ENCODE measurements at regions not wholly inside any gene's neighbourhood (a gene's known extent, or its start where the extent isn't known, plus 50 kb on each side); places are given as distances from the start of the nearest gene placed in this dataset.
"Not testable (repeated sequence)": the region's sequence is repeated elsewhere in the genome, so short reads cannot be mapped to it uniquely, and the experiment has no call there.

DNA sequence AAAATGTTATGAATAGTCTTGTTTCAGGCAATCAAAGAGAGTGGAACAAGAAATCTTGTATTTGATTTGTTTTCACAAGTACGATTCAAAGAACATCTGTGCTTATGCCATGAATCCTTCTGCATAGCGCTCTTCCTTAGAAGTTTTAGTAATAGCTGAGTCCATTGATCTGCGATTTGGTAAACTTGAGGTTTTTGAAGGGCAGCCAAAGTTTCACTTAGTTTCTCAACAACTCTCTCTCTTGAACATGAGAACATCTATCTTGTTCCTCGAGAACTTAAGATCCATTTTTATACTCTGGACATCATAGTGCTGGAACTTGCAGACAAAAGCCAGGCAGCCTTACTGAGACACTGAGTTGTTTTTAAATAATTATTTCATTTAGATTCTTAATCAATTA is 96.2 kb upstream of the USP15 start:
- no peak for DNase-seq

DNA sequence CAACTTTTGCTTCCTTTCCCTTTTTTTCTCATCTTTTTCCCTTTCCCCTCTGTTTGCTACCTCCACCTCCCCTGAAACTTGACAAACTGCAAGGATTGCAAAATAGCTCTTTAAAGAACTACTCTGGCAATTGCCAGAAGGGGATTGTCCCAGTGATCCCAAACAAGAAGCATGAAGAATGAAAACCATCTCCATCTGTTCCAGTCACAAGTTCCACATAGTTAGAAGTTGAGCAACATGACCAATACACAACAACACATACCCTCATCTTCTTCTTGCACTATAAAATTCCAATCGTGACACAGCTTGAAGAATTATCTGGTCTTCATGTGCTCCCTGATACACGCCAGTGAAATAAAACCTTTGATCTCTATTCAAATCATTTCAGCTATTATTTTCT is 93.7 kb upstream of the USP15 start:
- DNase-seq, result no peak

DNA sequence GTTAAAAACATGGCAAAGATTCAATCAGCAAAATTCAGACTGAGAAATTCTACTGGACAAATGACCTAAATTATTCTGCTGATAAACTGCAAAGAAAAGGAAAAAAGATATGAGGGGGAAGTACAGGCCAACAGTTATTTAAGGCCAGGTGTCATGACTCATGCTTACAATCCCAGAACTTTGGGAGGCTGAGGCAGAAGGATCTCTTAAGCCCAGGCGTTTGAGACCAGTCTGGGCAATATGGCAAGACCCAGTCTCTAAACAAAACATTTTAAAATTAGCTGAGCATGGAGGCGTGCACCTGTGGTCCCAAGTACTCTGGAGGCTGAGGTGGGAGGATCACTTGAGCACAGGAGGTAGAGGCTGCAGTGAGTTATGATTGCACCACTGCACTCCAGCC is 91.8 kb upstream of the USP15 start:
- no peak for DNase-seq

DNA sequence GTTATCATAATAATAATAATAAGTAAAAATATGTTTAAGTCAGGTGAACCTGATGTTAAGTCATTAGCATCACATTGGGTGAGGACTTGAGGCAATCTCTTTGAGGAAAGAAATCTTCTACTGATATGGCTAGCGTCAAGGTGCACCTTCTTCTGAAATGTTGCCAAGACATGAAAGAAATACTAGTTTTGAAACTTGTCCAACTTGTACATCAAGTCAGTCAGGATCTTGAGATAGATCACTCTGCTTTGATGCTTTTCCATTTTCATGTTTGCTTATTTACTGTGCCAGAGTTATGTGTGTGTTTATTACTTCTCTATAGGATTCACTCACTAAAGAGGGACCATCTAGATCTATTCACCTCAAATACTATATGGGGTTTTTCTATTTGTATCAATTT is 90.0 kb upstream of the USP15 start:
- no peak for DNase-seq

DNA sequence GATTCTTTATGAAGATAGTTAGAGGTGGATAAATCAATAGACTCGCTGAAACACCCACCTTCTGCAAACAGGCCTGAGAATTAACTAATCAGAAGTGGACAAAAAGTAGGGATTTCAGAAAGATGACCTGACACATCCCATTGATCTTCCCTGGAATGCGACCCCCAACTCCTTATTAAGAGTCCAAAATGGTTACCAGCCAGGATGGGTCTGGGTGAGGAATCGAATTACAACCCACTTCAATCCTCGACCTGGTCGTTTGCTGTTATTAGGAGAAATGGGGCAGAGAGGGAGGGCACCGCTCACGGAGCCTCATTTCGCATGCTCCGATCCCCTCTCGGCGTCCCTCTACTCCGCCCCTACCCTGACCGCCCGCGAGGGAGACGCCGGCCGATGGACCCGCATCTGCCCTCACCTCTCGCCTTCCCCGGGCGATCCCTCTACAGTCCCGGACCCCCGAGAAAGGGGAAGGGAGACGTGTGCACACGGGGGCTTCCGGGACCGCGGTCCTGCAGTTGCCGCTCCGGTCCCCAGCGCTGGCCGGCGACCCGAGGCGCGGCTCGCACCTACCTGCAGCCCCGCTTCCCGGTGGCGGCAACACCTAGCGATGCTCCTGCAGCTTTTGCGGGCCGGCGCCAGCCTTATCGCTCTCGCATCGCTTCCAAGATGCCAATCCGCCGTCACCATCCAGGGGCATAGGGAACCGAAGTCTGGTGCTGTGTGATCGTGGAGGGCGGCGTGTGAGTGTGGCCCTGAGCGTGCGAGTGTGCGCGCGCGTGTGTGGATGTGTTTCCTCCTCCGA is 69.3 kb upstream of the USP15 start:
- DNase-seq, result no peak

DNA sequence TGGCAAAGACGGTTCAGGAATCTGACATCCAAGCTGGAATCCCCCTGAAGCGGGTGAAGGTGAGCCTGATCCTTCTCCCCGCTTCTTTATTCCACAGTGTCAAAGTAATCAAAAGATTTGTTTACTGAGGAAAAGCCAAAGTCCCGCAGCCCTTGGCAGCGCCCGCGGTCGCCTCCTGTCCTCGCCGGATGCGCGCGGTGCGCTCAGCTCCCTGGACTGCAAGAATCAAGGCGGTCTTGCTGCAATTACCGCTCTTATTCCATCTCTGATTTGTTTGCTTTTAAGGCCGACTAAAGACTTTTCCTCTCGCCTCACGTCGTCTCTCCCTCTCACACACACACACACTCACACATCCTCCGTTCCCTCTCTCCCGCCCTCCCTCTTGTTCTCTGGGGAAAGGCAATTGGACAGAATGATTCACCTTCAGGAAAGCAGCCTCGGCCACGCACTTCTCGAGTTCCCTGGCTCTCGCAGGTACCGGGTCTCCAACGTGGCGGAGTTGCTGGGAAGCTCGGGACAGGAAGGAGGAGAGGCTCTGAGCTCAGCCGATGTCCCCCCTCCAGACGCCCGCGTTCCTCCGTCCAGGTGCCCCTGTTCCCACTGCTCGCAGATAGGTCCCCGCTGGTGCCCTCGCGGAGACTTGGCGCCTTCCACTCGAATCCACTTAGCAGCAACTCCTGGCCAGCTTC is 68.6 kb upstream of the USP15 start:
- no peak for DNase-seq

DNA sequence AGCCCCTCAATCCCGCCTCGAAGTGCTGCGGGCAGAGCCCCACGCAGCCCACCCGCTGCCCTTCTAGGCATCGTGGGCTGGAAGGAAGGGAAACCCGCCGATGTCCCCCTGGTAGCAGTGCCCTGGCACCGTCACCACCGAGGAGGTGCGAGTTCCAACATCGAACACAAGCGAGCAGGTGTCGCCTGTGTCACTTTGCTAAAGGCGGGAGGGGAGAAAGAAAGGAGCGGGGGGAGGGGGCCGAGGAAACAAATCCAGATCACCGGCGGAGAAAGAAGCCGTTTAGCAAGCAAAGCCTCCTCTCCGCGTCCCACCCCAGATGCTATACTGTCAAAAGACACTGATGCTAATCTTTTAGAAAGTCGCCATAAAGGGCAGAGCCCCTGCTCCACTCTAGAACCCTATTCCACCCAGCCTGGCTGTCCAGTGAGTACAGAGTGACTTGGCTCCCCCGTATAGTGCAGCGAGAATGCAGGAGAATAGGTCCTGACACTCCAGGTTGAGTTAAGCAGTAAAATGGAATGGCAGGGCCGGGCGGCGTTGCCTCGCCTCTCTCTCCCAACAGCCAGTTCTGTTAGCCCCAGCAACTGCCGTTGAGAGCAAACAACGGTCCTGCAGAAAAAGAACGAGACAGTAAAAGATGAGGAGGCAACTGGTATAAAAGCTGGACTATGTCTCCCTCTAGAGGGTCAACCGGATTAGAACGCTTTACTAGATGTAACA is 67.9 kb upstream of the USP15 start:
- peak; percentile 7 for DNase-seq

DNA sequence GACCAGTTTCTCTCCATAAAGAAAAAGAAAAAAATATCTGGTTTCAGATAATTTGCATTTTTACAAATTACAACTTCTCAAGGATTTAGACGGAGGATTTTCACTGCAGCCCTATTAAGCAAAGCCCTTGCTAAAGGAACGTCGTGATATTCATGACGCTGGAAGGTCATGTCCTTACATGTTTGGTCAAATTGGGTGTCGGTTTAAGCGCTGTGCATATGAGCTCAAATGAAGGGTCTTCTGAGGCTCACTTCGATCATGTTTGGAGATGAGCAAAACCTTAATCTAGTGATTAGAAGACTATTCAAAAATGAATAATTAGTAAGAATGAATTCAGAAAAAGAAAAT is 67.3 kb upstream of the USP15 start:
- no peak for DNase-seq

DNA sequence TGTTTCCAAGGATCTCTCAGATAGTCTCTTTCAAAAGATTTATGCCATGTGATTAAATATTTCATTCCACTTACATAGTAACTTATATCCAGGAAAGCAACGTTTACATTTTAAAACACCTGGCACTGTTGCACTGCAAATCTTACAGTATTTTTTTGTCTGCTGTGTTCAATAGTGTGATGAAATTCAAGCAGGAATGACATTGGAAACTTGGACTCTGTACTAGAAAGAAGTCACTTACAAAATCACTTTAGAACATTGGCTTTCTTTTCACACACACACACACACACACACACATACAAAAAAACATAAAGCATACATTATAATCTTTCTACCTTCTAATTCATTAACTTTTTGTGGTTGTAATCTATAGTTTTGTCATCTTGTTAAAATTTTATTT is 66.2 kb upstream of the USP15 start:
- DNase-seq, result no peak

DNA sequence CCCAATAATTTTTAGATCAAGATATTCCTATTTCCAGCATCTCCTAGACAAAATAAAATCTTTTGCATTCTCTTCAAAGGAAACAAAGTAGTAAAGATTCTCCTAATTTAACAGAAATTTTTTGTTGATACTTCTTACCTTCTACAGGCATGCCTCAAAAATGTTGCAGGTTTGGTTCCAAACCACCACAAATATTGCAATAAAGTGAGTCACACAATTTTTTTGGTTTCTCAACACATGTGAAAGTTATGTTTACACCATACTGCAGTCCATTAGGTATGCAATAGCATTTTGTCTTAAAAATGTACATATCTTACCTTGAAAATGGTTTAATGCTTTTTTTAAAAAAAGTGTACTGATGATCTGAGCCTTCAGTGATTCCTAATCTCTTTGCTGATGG is 65.6 kb upstream of the USP15 start:
- DNase-seq, result no peak

DNA sequence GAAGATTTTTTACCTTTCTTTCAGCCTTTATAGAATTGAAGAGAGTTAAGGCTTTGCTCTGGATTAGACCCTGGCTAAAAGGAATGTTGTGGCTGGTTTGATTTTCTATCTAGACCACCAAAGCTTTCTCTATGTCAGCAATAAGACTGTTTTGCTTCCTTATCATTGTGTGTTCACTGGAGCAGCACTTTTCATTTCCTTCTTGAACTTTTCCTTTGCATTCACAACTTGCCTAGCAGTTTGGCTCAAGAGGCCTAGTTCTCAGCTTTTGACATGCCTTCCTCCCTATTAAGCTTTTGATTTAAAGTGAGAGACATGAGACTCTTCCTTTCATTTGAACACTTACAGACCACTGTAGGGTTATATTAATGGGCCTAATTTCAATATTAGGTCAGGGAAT is 64.1 kb upstream of the USP15 start:
- DNase-seq, result no peak

DNA sequence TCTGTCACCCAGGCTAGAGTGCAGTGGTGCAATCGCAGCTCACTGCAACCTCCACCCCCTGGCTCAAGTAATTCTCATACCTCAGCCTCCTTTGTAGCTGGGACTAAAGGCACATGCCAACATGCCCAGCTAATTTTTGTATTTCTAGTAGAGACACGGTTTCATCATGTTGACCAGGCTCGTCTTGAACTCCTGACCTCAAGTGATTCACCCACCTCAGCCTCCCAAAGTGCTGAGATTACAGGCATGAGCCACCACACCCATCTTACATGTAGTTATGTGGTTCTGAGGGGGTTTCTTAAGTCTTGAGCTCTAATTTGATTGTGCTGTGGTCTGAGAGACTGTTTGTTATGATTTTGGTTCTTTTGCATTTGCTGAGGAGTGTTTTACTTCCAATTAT is 57.3 kb upstream of the USP15 start:
- not testable (repeated sequence) for DNase-seq

DNA sequence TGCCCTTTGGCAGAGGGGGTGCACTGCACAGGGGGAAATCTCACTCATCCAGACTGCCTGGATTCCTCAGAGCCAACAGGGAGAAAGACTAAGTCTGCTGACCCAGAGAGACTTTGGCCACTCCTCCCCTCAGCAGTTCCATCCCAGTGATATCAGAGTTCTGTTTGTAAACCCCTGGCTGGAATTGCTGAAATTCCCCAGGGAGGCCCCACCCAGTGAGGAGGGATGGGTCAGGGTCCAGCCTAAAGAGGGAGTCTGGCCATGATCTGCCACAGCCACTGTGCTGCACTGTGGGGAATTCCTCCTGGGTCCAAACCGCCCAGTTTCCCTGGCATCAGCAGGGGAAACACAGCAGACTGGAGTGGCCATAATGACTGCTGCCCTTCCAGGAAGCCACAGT is 54.9 kb upstream of the USP15 start:
- DNase-seq, result no peak

DNA sequence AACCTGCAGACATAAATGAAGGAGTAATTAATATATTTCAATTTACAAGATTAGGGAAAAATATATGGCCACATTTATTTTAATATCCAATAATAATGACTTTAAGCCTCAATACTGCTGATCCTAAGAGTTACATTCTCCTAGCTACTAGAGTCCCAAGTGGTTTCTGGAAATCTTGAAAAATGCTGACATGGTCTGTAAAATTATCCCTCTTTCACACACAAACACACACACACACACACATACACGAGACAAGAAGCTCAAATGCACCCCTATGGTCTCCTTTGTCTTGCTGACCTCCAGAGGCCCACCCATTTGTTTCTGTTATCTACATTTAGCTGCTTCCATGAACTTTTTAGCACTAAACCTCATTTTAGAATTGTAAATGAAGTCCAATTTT is 53.0 kb upstream of the USP15 start:
- no peak for DNase-seq

All from stimulated activated naive CD4-positive, alpha-beta T cell treated with Interleukin-2 at 50 U/mL for 16 hours (primary cell).